Middle frontal gyrus (tissue), 1 donor: ENCODE measurements at regions not wholly inside any gene's neighbourhood (a gene's known extent, or its start where the extent isn't known, plus 50 kb on each side); places are given as distances from the start of the nearest gene placed in this dataset.
"Not testable (repeated sequence)": the region's sequence is repeated elsewhere in the genome, so short reads cannot be mapped to it uniquely, and the experiment has no call there.

Experiments used
- DNase-seq: peaks from one replicate; pipeline ENCODE4 v3.0.0-alpha.2; 2015; ENCODE audit warnings: low spot score; ENCODE audit errors: extremely low spot score

GRCh38 chr18:70621710-70622109, 332.9 kb downstream of the SOCS6 start:
- DNase-seq, result no peak

DNA sequence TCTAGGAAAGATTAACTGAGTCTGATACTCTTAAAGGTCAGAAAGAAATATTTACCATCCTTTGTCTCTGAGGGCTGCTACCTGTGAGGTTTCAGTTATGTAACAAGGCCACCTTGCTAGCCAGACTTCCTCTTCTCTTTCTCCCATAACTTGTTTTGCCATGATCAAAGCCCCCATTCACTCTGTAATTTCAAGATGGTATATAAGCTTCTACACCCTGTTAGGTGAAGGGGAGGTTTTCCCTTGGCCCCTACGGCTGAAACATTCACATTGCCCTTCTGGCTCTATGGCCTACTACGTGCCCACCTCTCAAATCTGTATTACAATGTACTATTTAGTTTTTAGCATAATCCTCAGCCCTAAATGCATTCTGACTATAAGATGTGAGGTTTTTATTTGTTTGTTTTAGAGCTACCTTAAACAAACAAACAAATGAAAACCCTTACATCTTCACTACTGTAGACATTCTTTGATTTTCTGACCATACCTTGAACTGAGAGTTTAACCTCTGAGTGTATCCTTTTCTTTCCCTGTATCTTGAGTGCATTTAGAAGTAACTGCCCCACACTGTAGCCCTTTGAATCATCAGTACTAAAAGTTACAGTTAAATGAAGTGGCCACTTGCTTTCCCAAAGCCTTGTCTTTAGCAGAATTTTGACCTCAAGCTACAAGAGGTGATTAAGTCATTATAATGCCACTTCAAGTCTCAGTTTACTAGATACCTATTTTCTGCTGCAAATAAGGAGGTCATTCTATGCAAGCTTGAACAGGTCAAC, 332.2 kb downstream of the SOCS6 start:
- no peak for DNase-seq

DNA sequence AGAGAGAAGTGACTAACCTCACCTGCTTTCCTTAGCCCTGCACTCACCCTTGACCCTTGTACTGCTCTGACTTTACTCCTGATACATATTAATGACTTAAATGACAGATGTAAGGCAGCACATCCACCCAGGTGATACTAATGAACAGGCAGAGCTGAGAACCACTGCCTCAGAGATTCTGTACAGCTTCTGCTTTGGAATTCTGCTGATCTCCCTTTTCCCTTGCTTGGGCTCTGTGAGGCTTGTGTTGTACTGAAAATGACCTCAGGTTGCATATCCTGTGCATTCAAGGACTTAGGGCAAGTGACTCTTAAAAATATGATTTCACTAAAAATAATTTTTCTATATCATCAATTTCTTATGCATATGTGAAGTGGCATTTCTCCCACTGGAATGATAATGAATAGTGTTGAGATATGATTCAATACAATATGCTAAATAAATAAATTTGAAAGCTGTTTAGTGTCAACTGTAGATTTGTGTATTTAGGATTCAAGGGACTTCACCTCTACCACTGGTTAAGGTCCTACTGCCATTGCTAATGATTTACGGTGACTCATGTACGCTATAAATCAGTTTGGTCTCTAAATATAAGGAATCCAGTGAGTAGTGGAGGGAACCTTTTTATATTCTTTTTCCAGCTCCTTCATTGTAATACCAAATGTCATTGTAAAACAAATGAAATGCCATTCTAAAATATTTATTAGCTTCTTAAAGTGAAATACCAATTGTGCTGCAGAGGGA, 328.3 kb downstream of the SOCS6 start:
- DNase-seq, result no peak

DNA sequence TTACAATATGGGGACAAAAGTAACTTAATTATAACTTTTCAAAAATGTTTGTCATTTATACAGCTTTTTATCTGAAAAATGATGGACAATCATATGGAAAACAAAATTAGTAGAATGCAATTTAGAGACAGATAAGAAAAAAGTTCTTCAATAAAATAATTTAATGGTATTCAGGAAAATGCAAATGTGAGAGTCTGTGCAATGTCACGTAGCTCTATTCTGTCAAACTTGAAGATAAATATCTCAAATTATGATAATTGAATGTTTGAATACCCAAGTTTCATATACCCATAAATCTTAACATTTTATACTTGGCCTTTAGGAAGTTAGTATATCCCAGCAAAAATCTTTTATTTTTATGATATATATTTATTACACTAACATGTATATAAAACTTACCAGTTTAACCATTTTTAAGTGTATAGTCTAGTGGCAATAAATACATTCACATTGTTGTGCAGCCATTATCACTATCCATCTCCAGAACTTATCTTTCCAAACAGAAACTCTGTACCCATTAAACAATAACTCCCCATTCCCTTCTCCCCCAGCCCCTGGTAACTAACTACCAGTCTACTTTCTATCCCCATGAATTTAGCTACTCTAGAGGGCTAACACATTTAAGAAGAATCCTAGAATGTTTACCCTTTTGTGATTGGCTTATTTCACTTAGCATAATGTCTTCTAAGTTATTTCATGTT, 311.5 kb downstream of the SOCS6 start:
- DNase-seq, result no peak

- no peak for DNase-seq
Measured at GRCh38 chr18:70598406-70598805, 309.6 kb downstream of the SOCS6 start.

DNA sequence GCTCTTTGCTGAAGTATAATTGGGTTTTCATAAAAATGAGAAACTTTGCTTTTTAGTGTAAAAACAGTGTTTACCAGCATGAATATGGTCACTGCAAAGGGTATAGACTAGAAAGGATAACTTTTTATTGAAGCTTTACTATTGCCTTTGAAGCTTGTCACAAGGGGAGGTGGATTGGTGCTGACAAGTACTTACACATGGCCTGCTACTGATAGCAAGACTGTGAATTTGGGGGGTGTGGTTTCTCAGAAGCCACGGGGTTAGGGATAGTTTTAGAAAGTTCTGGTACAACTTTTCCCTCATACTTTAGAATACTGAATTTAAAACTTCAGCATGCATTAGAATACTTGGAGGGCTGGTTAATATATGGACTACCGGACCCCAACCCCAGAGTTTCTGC, 294.1 kb downstream of the SOCS6 start:
- no peak for DNase-seq

GRCh38 chr18:70578480-70578879, 289.6 kb downstream of the SOCS6 start:
- no peak for DNase-seq

DNA sequence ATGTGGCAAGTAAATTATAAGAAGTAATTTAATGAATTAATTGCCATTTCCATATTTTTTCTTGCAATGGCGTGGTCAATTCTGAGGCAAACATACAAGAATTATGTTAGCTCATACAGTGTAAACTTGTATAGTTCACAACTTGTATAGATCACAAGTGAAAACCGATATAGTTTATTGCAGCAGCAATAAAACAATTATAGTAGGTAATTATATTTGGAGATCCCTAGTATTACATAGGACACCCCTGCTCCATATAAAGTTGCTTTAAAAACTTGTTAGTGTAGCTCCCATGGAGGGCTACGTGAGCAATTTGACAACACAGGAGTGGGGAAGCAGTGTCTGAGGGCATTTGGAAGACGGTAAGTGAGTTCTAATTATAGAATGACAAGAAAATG, 288.2 kb downstream of the SOCS6 start:
- no peak for DNase-seq

- DNase-seq, result no peak
Measured at GRCh38 chr18:70576276-70577022, 287.6 kb downstream of the SOCS6 start.

GRCh38 chr18:70574951-70575350, 286.1 kb downstream of the SOCS6 start:
- not testable (repeated sequence) for DNase-seq

- not testable (repeated sequence) for DNase-seq
Measured at GRCh38 chr18:70569647-70570046, 280.8 kb downstream of the SOCS6 start.

DNA sequence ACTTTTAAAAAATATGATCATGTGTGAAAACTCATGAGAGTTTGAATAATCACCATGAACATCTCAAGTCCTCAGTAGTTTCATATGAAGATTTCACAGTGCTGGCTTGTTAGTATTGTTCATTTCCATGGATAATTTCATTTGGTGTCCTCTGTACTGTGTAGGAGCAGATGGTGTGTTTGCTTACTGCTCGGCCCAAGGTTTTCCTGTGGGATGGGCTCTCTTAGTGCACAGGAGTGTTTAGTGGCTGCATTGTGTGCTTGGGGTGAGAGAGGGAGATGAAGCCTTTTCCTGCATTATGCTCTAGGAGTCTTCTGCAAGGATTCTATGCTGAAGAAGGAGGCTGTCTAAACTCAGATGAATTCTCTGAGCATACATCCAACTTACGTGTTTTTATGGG, 270.6 kb downstream of the SOCS6 start:
- no peak for DNase-seq

DNA sequence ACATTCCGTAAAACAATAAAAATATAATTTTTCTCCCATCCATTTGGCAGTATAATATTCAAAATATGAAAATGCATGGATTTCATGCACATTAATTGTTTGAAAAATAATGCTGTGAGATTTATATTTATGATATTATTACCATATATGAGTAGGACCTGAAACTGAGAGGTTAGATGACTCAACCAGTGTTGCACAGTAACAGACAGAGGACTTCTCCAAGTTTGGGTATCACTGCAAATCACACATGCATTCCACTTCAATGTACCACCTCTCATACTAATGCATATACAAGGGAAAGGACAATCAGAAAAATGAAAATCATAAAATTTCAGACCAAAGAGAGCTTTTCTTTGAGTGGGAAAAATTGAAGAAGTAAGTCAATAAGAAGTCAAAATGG, 269.5 kb downstream of the SOCS6 start:
- DNase-seq, result no peak

DNA sequence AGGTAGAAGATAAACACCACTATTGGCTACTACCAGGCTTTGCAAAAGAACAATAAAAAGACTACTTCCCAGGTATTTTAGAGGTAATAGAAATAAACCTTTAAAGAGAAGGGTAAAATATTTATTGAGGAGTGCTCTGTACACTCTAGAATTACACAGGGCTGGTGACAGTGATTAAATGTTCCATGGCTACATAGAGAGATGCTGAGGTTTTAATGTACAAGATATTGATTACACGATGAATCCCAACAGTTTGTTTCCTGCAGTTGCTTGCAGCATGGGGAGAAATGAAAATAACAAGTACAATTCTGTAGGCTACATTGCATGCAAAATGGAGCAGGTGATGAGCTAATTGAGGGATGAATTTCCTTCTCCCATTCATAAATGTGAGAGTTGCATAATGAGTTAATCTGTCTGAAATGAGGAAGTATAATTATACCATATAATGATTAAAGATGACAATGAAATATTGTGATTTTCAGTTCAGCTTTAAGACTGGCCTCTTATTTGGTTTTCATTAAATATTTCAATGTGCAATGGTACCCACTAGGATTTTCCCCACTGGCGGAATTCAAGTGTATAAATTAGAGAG, 266.1 kb downstream of the SOCS6 start:
- DNase-seq, result no peak

- DNase-seq, result no peak
Measured at GRCh38 chr18:70553936-70554260, 265.1 kb downstream of the SOCS6 start.

GRCh38 chr18:70553245-70553935, 264.5 kb downstream of the SOCS6 start:
- no peak for DNase-seq

DNA sequence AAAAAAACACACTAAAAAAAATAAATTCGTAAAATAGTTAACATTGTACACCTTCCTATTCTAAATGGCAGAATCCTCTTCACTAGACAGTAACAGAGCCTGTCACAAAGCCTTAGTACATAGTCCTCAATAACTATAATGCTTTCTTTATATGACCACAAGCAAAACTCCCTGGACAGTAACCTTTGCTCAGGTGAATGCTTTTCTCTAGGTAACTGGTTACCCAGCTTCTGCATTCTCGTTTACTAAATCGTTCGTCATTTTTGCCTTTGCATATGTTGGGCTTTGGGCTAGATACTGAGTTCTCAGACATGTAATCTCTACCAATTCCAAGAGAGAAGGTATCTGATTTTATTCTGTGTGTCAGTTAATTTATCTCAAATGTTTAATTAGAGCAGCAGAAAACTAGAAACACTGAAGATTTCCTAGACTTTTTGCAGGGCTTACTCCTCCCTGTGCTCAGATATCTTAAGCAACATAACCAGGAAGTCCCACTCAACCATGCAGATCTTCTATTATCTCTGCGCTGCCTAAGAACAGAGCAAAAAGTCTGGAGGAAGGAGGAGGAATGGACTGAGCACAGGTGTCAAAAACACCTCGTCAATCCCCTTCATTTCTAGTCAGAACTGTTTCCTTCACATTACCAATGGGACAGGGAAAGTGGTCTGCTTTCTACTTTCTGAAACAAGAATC, 247.7 kb downstream of the SOCS6 start:
- DNase-seq, result no peak

DNA sequence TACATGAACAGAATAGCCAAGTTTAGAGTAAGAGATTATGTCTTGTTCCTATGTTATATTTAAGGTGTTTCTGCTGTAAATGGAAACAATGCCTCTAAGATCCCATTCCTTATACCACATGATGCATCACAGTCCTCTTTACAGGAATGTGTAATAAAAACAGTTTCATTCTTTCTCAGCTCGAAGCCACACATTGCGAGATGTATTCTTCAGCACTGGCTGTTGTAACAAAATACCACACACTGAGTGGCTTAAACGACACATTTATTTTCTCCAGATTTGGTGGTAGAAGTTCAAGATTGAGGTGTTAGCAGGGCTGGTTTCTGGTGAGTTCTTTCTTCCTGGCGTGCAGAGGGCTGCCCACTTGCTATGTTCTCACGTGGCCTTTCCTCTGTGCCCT, 246.2 kb downstream of the SOCS6 start:
- no peak for DNase-seq

DNA sequence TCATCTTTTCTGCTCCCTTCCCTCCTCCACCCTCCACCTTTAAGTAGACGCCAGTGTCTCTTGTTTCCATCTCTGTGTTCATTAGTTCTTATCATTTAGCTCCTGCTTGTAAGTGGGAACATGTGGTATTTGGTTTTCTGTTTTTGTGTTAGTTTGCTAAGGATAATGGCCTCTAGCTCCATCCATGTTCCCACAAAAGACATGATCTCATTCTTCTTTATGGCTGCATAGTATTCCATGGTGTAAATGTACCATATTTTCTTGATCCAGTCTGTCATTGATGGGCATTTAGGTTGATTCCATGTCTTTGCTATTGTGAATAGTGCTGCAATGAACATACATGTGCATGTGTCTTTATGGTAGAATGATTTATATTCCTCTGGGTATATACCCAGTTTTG, 236.5 kb downstream of the SOCS6 start:
- not testable (repeated sequence) for DNase-seq

DNA sequence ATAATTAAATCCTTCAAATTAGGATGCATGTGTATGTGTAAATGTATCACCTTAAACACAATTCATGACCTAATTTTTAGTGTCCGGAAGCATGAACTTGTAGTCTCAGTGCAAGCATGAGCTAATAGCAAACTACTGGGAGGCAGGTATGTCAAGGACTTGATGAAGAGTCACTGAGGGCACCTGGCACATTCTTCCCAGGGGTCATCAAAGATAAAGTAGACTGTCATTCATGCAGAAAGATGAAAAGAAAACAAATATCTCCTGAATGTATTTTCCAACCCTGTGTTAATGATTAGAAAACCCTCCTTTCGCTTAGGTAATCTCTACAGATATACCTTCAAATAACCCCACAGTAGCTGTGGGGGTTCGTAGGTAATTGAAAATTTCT, 234.9 kb downstream of the SOCS6 start:
- DNase-seq, result no peak
